ENCODE measurements at regions not wholly inside any gene's neighbourhood (a gene's known extent, or its start where the extent isn't known, plus 50 kb on each side); places are given as distances from the start of the nearest gene placed in this dataset.

DNA sequence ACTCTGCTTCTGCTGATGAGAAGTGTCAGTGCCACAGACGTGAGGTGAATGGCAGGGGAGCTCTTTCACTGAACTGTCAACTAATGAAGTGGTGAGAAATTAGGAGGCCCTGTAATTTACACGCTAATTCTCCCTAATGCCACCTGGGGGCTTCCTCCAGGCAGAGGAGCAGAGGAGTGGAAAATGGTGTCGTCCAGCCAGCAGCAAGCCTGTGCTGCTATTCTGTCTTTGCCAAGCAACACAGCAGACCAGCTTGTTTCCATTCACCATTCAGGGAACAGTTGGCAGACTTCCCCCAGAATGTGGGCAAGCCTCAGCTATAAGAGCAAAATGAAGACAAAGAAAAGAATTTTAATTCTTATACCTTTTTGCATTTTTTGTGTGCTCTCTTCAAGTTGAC lies 245.2 kb upstream of the TET2 start:
- Histone ChIP-seq H3K27me3 (replicated peaks; ENCODE audit: control insufficient read depth, insufficient read depth, low read length) (no peaks in the 10 kb centered on the region), H3K4me3 (replicated peaks; ENCODE audit: low read depth, low read length) (no peak overlapping the region), H3K36me3 (ENCODE audit: control insufficient read depth, insufficient read depth, low read length) (no peaks in the 10 kb centered on the region; the same call in 1 of the 2 replicates)
- TF ChIP-seq, protein P1, sequence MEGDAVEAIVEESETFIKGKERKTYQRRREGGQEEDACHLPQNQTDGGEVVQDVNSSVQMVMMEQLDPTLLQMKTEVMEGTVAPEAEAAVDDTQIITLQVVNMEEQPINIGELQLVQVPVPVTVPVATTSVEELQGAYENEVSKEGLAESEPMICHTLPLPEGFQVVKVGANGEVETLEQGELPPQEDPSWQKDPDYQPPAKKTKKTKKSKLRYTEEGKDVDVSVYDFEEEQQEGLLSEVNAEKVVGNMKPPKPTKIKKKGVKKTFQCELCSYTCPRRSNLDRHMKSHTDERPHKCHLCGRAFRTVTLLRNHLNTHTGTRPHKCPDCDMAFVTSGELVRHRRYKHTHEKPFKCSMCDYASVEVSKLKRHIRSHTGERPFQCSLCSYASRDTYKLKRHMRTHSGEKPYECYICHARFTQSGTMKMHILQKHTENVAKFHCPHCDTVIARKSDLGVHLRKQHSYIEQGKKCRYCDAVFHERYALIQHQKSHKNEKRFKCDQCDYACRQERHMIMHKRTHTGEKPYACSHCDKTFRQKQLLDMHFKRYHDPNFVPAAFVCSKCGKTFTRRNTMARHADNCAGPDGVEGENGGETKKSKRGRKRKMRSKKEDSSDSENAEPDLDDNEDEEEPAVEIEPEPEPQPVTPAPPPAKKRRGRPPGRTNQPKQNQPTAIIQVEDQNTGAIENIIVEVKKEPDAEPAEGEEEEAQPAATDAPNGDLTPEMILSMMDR (IDR thresholded peaks at IDR 0.05; ENCODE audit: insufficient read depth, low read length, poor library complexity, severe bottlenecking) = peak; percentile 24
- peak; percentile 8 for DNase-seq (ENCODE audit: extremely low read depth, insufficient read length)

DNA sequence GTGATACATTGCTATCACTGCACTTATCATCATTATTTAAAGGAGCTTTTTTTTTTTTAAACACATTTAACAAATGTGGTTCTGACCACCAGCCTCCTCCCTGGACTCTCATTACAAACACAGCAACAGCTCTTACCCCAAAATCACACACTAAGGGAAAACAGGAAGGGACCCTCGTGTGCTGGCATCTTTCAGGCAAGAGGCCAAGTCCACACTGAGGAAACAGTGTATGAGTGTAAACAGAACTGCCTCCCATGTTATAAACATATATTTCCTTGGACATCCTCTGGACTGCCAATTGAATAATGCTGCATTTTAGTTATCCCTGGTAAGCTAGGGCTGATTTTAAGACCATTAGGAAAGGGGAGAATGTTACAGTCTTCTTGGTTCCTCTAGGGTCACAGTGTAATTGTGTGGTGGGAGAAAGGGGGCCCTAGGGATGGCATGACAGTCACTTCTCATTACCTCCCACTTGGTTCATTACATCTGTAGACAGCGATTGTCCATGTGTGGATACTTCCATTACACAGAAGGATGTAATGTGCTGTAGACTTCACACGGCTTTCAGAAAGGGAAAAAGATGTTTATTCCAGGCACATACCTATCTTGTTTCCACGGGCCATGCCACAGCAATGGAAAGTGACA lies 244.6 kb upstream of the TET2 start:
- H3K4me3 ChIP-seq (replicated peaks; ENCODE audit: low read depth, low read length) = no peak overlapping the region
- no peaks in the 10 kb centered on the region for H3K27me3 ChIP-seq (replicated peaks; ENCODE audit: control insufficient read depth, insufficient read depth, low read length)
- H3K36me3 ChIP-seq (ENCODE audit: control insufficient read depth, insufficient read depth, low read length) = no peaks in the 10 kb centered on the region; the same call in 1 of the 2 replicates
- TF ChIP-seq, protein P1 (IDR thresholded peaks at IDR 0.05; ENCODE audit: insufficient read depth, low read length, poor library complexity, severe bottlenecking) = no peak
- DNase-seq (ENCODE audit: extremely low read depth, insufficient read length) = no peak

DNA sequence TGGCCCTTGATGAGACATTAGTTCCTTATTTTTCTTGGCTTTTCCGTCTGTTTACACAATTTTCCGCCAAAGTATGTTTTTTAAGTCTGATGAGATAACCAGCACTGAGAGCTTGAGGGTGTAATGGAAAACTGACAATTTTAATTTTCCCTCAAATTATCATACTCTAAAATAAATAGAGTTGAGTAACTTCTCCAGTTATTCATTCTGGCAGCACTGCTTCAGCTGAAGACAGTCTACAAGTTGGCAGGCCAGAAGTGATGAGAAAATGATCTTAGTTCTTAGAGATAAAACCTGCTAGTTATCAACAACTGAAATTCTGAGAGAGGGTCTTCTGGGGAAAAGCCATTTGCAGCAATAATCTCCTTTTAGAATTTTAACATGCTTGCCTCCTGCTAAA lies 241.6 kb upstream of the TET2 start:
- TF ChIP-seq, protein P1 (IDR thresholded peaks at IDR 0.05; ENCODE audit: insufficient read depth, low read length, poor library complexity, severe bottlenecking) = no peak

GRCh38 chr4:104905546-104905945 lies 241.1 kb upstream of the TET2 start:
- H3K27me3 ChIP-seq (replicated peaks; ENCODE audit: control insufficient read depth, insufficient read depth, low read length) = no peaks in the 10 kb centered on the region
- TF ChIP-seq, protein P1 (IDR thresholded peaks at IDR 0.05; ENCODE audit: insufficient read depth, low read length, poor library complexity, severe bottlenecking) = no peak
- no peak for DNase-seq (ENCODE audit: extremely low read depth, insufficient read length)
- no peak overlapping the region for H3K4me3 ChIP-seq (replicated peaks; ENCODE audit: low read depth, low read length)
- no peaks in the 10 kb centered on the region for H3K36me3 ChIP-seq (ENCODE audit: control insufficient read depth, insufficient read depth, low read length)

More for the DNA sequence above, 241.6 kb upstream of the TET2 start:
- H3K36me3 ChIP-seq (ENCODE audit: control insufficient read depth, insufficient read depth, low read length) = no peaks in the 10 kb centered on the region; the same call in 1 of the 2 replicates
- no peaks in the 10 kb centered on the region for H3K27me3 ChIP-seq (replicated peaks; ENCODE audit: control insufficient read depth, insufficient read depth, low read length)
- DNase-seq (ENCODE audit: extremely low read depth, insufficient read length) = no peak
- no peak overlapping the region for H3K4me3 ChIP-seq (replicated peaks; ENCODE audit: low read depth, low read length)

DNA sequence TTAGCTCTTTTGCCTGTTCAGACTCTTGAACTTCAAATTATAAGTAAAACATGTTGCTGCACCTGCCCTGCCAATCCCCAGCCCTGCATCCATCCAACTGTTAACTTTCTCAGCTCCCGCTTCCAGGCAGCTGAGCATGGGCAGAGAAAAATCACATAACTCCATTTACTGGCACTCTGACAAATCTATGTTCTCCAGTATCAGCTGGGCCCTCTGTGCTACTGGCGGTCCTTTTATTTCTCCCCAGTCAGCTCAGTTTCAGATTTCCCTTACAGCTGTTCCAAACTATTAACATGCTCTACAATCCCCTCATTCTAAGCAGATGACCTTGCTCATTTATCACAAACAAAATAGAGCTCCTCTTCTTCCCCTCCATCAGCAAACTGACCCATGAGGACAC lies 240.4 kb upstream of the TET2 start:
- DNase-seq (ENCODE audit: extremely low read depth, insufficient read length) = no peak
- H3K4me3 ChIP-seq (replicated peaks; ENCODE audit: low read depth, low read length) = no peak overlapping the region
- TF ChIP-seq, protein P1 (IDR thresholded peaks at IDR 0.05; ENCODE audit: insufficient read depth, low read length, poor library complexity, severe bottlenecking) = no peak
- H3K36me3 ChIP-seq (ENCODE audit: control insufficient read depth, insufficient read depth, low read length) = no peaks in the 10 kb centered on the region
- H3K27me3 ChIP-seq (replicated peaks; ENCODE audit: control insufficient read depth, insufficient read depth, low read length) = no peaks in the 10 kb centered on the region

Measured in GM06990 (cell line).